ENCODE measurements at regions not wholly inside any gene's neighbourhood (a gene's known extent, or its start where the extent isn't known, plus 50 kb on each side); places are given as distances from the start of the nearest gene placed in this dataset.

GRCh38 chr4:66567551-66567950 is 897.3 kb upstream of the EPHA5 start:
- TF ChIP-seq POLR2AphosphoS5 (IDR thresholded peaks at IDR 0.05; ENCODE audit: low read depth, low read length) (no peak), TCF7L2 (IDR thresholded peaks at IDR 0.05; ENCODE audit: low read depth, low read length) (no peak), REST (IDR thresholded peaks at IDR 0.05; ENCODE audit: insufficient read depth in 1 of 2, low read depth in 2 of 2, low read length in 1 of 2) (no peak), SIN3A (IDR thresholded peaks at IDR 0.05; ENCODE audit: borderline replicate concordance, insufficient read depth, low read depth, low read length) (no peak)
- TF ChIP-seq, protein P1, sequence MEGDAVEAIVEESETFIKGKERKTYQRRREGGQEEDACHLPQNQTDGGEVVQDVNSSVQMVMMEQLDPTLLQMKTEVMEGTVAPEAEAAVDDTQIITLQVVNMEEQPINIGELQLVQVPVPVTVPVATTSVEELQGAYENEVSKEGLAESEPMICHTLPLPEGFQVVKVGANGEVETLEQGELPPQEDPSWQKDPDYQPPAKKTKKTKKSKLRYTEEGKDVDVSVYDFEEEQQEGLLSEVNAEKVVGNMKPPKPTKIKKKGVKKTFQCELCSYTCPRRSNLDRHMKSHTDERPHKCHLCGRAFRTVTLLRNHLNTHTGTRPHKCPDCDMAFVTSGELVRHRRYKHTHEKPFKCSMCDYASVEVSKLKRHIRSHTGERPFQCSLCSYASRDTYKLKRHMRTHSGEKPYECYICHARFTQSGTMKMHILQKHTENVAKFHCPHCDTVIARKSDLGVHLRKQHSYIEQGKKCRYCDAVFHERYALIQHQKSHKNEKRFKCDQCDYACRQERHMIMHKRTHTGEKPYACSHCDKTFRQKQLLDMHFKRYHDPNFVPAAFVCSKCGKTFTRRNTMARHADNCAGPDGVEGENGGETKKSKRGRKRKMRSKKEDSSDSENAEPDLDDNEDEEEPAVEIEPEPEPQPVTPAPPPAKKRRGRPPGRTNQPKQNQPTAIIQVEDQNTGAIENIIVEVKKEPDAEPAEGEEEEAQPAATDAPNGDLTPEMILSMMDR (IDR thresholded peaks at IDR 0.05): no peak
- Histone ChIP-seq H3K27ac (ENCODE audit: low read length) (no peak overlapping the region), H3K36me3 (ENCODE audit: control insufficient read depth, insufficient read depth, low read length) (no peaks in the 10 kb centered on the region), H3K27me3 (ENCODE audit: control insufficient read depth, insufficient read depth, low read length) (no peaks in the 10 kb centered on the region), H3K9me3 (ENCODE audit: control insufficient read depth, insufficient read depth, low read depth, low read length) (no peaks in the 10 kb centered on the region), H3K4me3 (ENCODE audit: low read depth in 2 of 2, low read length in 2 of 2) (no peak overlapping the region), H3K4me1 (ENCODE audit: control insufficient read depth, insufficient read depth, low read length) (no peaks in the 10 kb centered on the region)
- in situ Hi-C loops (cut with HindIII; ENCODE audit: low pct_unique_long_range_greater_than_20kb, low sequenced_read_pairs) (no loop called here), intact Hi-C loops (cut with micrococcal nuclease; ENCODE audit: unreplicated experiment) (no loop called here)
- ChIA-PET POLR2A (no interaction called here), CTCF (no interaction called here)
- ATAC-seq (no peak), DNase-seq (ENCODE audit: low read depth, low spot score) (no peak)
- no TSS peak for BruUV-seq (replicated peaks)

DNA sequence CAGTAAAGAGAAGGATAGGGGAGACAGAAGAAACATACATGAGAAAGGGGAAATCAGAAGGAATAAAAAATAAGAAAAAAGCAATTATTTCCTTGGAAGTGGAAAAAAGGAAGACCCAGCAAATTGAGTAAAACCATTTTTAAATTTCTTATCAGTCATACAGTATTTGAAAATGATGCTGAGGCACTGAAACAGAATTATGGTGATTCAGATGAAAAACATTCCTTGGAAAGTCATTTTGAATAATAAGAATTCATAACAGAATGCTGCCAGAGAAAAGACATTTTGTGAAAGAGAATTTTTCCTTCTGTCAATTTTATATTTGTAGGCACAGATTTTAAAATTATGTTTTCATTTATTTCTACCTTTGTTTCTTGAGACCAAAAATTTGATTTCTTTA is 895.5 kb upstream of the EPHA5 start:
- ATAC-seq: no peak
- no TSS peak for BruUV-seq (replicated peaks)
- TF ChIP-seq POLR2AphosphoS5 (IDR thresholded peaks at IDR 0.05; ENCODE audit: low read depth, low read length): no peak
- TF ChIP-seq, protein P1 (IDR thresholded peaks at IDR 0.05): no peak
- TF ChIP-seq REST (IDR thresholded peaks at IDR 0.05; ENCODE audit: insufficient read depth in 1 of 2, low read depth in 2 of 2, low read length in 1 of 2): no peak
- no peak for TF ChIP-seq TCF7L2 (IDR thresholded peaks at IDR 0.05; ENCODE audit: low read depth, low read length)
- TF ChIP-seq SIN3A (IDR thresholded peaks at IDR 0.05; ENCODE audit: borderline replicate concordance, insufficient read depth, low read depth, low read length): no peak
- Histone ChIP-seq H3K9me3 (ENCODE audit: control insufficient read depth, insufficient read depth, low read depth, low read length) (no peaks in the 10 kb centered on the region), H3K4me1 (ENCODE audit: control insufficient read depth, insufficient read depth, low read length) (no peaks in the 10 kb centered on the region), H3K27me3 (ENCODE audit: control insufficient read depth, insufficient read depth, low read length) (no peaks in the 10 kb centered on the region), H3K27ac (ENCODE audit: low read length) (no peak overlapping the region), H3K36me3 (ENCODE audit: control insufficient read depth, insufficient read depth, low read length) (no peaks in the 10 kb centered on the region), H3K4me3 (ENCODE audit: low read depth in 2 of 2, low read length in 2 of 2) (no peak overlapping the region)
- POLR2A ChIA-PET: no interaction called here
- no peak for DNase-seq (ENCODE audit: low read depth, low spot score)
- CTCF ChIA-PET: no interaction called here
- intact Hi-C loops (cut with micrococcal nuclease; ENCODE audit: unreplicated experiment) (no loop called here), in situ Hi-C loops (cut with HindIII; ENCODE audit: low pct_unique_long_range_greater_than_20kb, low sequenced_read_pairs) (no loop called here)

Measured in Panc1 (cell line).